Activated naive CD8-positive, alpha-beta T cell treated with anti-CD3 and anti-CD28 coated beads, Interleukin-2, amount 10 ng/mL, durations not matched to agents 7 days and 5 days (primary cell): ENCODE measurements at regions not wholly inside any gene's neighbourhood (a gene's known extent, or its start where the extent isn't known, plus 50 kb on each side); places are given as distances from the start of the nearest gene placed in this dataset.

Source experiments
- ATAC-seq: fragments of 150-1000 bp; cut with Tn5 transposase; one replicate; pipeline ENCODE4 v1.10.0; 2021; ENCODE audit warnings: low read depth, moderate library complexity
- POLR2A ChIA-PET: fragments of 350-600 bp; sonication (Branson Sonifier 250); formaldehyde crosslinking; loops from one replicate; lab custom pipeline; 2021; ENCODE audit warnings: antibody characterized with exemption; lab: Charles Lee
- DNase-seq: peaks from one replicate; pipeline ENCODE4 v3.0.0; 2021
- H3K27ac Mint-ChIP-seq: one replicate; pipeline ENCODE4 v1.8.0; 2022; ENCODE audit warnings: mild to moderate bottlenecking, mixed read lengths
- H3K27me3 Mint-ChIP-seq: one replicate; pipeline ENCODE4 v1.8.0; 2022; ENCODE audit warnings: mild to moderate bottlenecking, moderate library complexity, mixed read lengths
- H3K36me3 Mint-ChIP-seq: one replicate; pipeline ENCODE4 v1.8.0; 2021; ENCODE audit warnings: mild to moderate bottlenecking, mixed read lengths
- H3K4me1 Mint-ChIP-seq: one replicate; pipeline ENCODE4 v1.8.0; 2021; ENCODE audit warnings: mixed read lengths
- H3K4me3 Mint-ChIP-seq: one replicate; pipeline ENCODE4 v1.8.0; 2022; ENCODE audit warnings: mild to moderate bottlenecking, moderate library complexity, mixed read lengths
- H3K9me3 Mint-ChIP-seq: one replicate; pipeline ENCODE4 v1.8.0; 2021; ENCODE audit warnings: mixed read lengths

DNA sequence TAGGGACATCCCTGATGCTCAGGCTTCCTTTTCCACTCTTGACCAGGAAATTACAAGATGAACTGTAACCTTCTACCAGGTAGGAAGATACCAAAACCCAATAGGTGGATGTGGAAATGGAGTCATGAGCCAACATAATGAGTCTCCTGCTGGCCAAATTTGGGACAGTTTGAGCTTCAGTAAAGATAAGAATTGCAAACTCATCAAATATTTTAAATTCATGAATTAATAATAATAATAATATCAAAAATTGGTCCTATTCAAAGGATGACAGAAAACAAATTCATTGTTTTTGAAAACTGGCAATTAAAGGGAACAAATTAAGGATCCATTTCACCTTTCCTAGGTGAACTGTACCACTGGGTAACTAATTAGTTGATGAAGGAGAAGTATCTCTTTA is 309.7 kb downstream of the NEK10 start:
- POLR2A ChIA-PET = no interaction called here
- no peak overlapping the region for H3K4me3 Mint-ChIP-seq
- H3K4me1 Mint-ChIP-seq = no peaks in the 10 kb centered on the region
- DNase-seq (no peak), ATAC-seq (no peak)
- H3K36me3 Mint-ChIP-seq = no peaks in the 10 kb centered on the region
- no peaks in the 10 kb centered on the region for H3K9me3 Mint-ChIP-seq
- no peak overlapping the region for H3K27ac Mint-ChIP-seq
- no peaks in the 10 kb centered on the region for H3K27me3 Mint-ChIP-seq
